ENCODE measurements at regions not wholly inside any gene's neighbourhood (a gene's known extent, or its start where the extent isn't known, plus 50 kb on each side); places are given as distances from the start of the nearest gene placed in this dataset.
A peak's percentile ranks its signal among the peaks of the same experiment; 100 is the strongest.

- no peak for DNase-seq (ENCODE audit: low read depth in 2 of 2)
Observed at GRCh38 chr2:34105006-34105767, 506.1 kb upstream of the FAM98A start.

- DNase-seq (ENCODE audit: low read depth in 2 of 2): no peak
Observed at GRCh38 chr2:34104601-34105000, 505.5 kb upstream of the FAM98A start.

GRCh38 chr2:34103437-34103836 is 504.3 kb upstream of the FAM98A start:
- no peak for DNase-seq (ENCODE audit: low read depth in 2 of 2)

- DNase-seq (ENCODE audit: low read depth in 2 of 2): no peak
Observed at GRCh38 chr2:34102339-34102738, 503.2 kb upstream of the FAM98A start.

GRCh38 chr2:34099377-34099776 is 500.3 kb upstream of the FAM98A start:
- no peak for DNase-seq (ENCODE audit: low read depth in 2 of 2)

- DNase-seq (ENCODE audit: low read depth in 2 of 2): no peak
Observed at GRCh38 chr2:34098256-34098655, 499.2 kb upstream of the FAM98A start.

GRCh38 chr2:34096562-34097171 is 497.6 kb upstream of the FAM98A start:
- peak in 1 of 2 donors; percentile 27 for DNase-seq (ENCODE audit: low read depth in 2 of 2)

- no peak for DNase-seq (ENCODE audit: low read depth in 2 of 2)
Observed at GRCh38 chr2:34093790-34094189, 494.7 kb upstream of the FAM98A start.

GRCh38 chr2:34070196-34070595 is 471.1 kb upstream of the FAM98A start:
- no peak for DNase-seq (ENCODE audit: low read depth in 2 of 2)

- DNase-seq (ENCODE audit: low read depth in 2 of 2): no peak
Observed at GRCh38 chr2:34069604-34070003, 470.5 kb upstream of the FAM98A start.

GRCh38 chr2:34050413-34050812 is 451.3 kb upstream of the FAM98A start:
- DNase-seq (ENCODE audit: low read depth in 2 of 2): no peak

- no peak for DNase-seq (ENCODE audit: low read depth in 2 of 2)
Observed at GRCh38 chr2:34045101-34045655, 446.1 kb upstream of the FAM98A start.

GRCh38 chr2:34037886-34038285 is 438.8 kb upstream of the FAM98A start:
- no peak for DNase-seq (ENCODE audit: low read depth in 2 of 2)

- DNase-seq (ENCODE audit: low read depth in 2 of 2): no peak
Observed at GRCh38 chr2:34037157-34037556, 438.1 kb upstream of the FAM98A start.

GRCh38 chr2:34031097-34031496 is 432.0 kb upstream of the FAM98A start:
- no peak for DNase-seq (ENCODE audit: low read depth in 2 of 2)

GRCh38 chr2:34030273-34030672 is 431.2 kb upstream of the FAM98A start:
- no peak for DNase-seq (ENCODE audit: low read depth in 2 of 2)

GRCh38 chr2:34029073-34029472 is 430.0 kb upstream of the FAM98A start:
- no peak for DNase-seq (ENCODE audit: low read depth in 2 of 2)

- DNase-seq (ENCODE audit: low read depth in 2 of 2): no peak
Observed at GRCh38 chr2:34025196-34025595, 426.1 kb upstream of the FAM98A start.

GRCh38 chr2:34012715-34013302 is 413.7 kb upstream of the FAM98A start:
- DNase-seq (ENCODE audit: low read depth in 2 of 2): peak; percentile 0 to 12

GRCh38 chr2:34011684-34012083 is 412.6 kb upstream of the FAM98A start:
- no peak for DNase-seq (ENCODE audit: low read depth in 2 of 2)

GRCh38 chr2:34005901-34006300 is 406.8 kb upstream of the FAM98A start:
- DNase-seq (ENCODE audit: low read depth in 2 of 2): no peak

GRCh38 chr2:34004936-34005335 is 405.8 kb upstream of the FAM98A start:
- DNase-seq (ENCODE audit: low read depth in 2 of 2): no peak

GRCh38 chr2:34003795-34004194 is 404.7 kb upstream of the FAM98A start:
- no peak for DNase-seq (ENCODE audit: low read depth in 2 of 2)

Data from stimulated activated CD4-positive, alpha-beta T cell treated with anti-CD3 and anti-CD28 coated beads, Interleukin-15, amount 100 ng/mL, for 48 hours (primary cell).